Sigmoid colon (tissue), 6 donors: ENCODE measurements at regions not wholly inside any gene's neighbourhood (a gene's known extent, or its start where the extent isn't known, plus 50 kb on each side); places are given as distances from the start of the nearest gene placed in this dataset.
"Not testable (repeated sequence)": the region's sequence is repeated elsewhere in the genome, so short reads cannot be mapped to it uniquely, and the experiment has no call there.

Experiments used
- DNase-seq: peaks from one replicate; pipeline ENCODE4 v3.0.0-alpha.2; 2019
- H3K27ac ChIP-seq, 4 donors: fragments of 200-600 bp; sonication (generic); one replicate each; pipeline ENCODE4 v1.5.1; 2016 to 2019; ENCODE audit warnings: mild to moderate bottlenecking in 1 of 4
- H3K27me3 ChIP-seq, 3 donors: fragments of 200-600 bp; sonication (generic); one replicate each; pipeline ENCODE4 v1.5.1; 2019; ENCODE audit warnings: mild to moderate bottlenecking in 1 of 3
- H3K36me3 ChIP-seq, 4 donors: fragments of 200-600 bp; sonication (generic); one replicate each; pipeline ENCODE4 v1.5.1; 2016 to 2019
- H3K4me1 ChIP-seq, 4 donors: fragments of 200-600 bp; sonication (generic); one replicate each; pipeline ENCODE4 v1.5.1; 2017 to 2019
- H3K4me3 ChIP-seq, 4 donors: fragments of 200-600 bp; sonication (generic); one replicate each; pipeline ENCODE4 v1.5.1; 2017 to 2019; ENCODE audit warnings: mild to moderate bottlenecking in 2 of 4, moderate library complexity in 1 of 4
- H3K9me3 ChIP-seq, 4 donors: fragments of 200-600 bp in 3 of 4; sonication (generic) in 3 of 4; one replicate each; pipeline versions ENCODE4 v1.5.1 to v1.6.1; 2013 to 2019
- EP300 ChIP-seq, 4 donors: sonication (generic); formaldehyde crosslinking; IDR thresholded peaks; one replicate each; pipeline ENCODE4 v1.6.1; 2017; ENCODE audit warnings: antibody characterized with exemption in 4 of 4
- POLR2A ChIP-seq, 2 donors: fragments of 450-650 bp; IDR thresholded peaks; one replicate each; pipeline ENCODE4 v1.6.1; 2016; ENCODE audit warnings: antibody characterized with exemption in 2 of 2, mild to moderate bottlenecking in 2 of 2, moderate library complexity in 2 of 2
- POLR2AphosphoS5 ChIP-seq, 4 donors: sonication (generic); formaldehyde crosslinking; IDR thresholded peaks; one replicate each; pipeline ENCODE4 v1.6.1; 2017; ENCODE audit warnings: antibody characterized with exemption in 4 of 4
- WGBS, 2 donors: extraction: QIAGEN DNeasy Blood & Tissue Kit; methylation state at CpG; one replicate each; pipeline ENCODE4 v1.1.7; 2013; 5-methylcytosine and 5-hydroxymethylcytosine counted together
- intact Hi-C: fragments of 100-400 bp; cut with DNase I; formaldehyde crosslinking; loops from one replicate; pipeline ENCODE4 v1.15.1; 2023
- TF ChIP-seq, protein P1 (sequence below), 4 experiments: fragments of 450-650 bp in 3 of 4; fragments of 200-600 bp in 1 of 4; IDR thresholded peaks; one replicate each; pipeline ENCODE4 v1.5.1; 2016 to 2019; ENCODE audit warnings: antibody characterized with exemption in 4 of 4, mild to moderate bottlenecking in 3 of 4, moderate library complexity in 2 of 4
- donor health status: healthy with polysubstance abuse.
- donor health status: healthy.

GRCh38 chr3:148510561-148510960, 187.1 kb upstream of the AGTR1 start:
- no peak for DNase-seq
- intact Hi-C loops, result no loop called here

GRCh38 chr3:148512648-148513047, 185.1 kb upstream of the AGTR1 start:
- Histone ChIP-seq H3K27me3 (no peaks in the 10 kb centered on the region), H3K4me1 (peaks cover 0 to 9% (median 0%) of the 10 kb centered on the region in 4 donors), H3K9me3 (no peaks in the 10 kb centered on the region), H3K4me3 (no peak overlapping the region), H3K27ac (no peak overlapping the region), H3K36me3 (no peaks in the 10 kb centered on the region)
- TF ChIP-seq EP300 (IDR thresholded peaks at IDR 0.05) (no peak), POLR2AphosphoS5 (IDR thresholded peaks at IDR 0.05) (no peak), POLR2A (IDR thresholded peaks at IDR 0.05) (no peak)
- TF ChIP-seq, protein P1, sequence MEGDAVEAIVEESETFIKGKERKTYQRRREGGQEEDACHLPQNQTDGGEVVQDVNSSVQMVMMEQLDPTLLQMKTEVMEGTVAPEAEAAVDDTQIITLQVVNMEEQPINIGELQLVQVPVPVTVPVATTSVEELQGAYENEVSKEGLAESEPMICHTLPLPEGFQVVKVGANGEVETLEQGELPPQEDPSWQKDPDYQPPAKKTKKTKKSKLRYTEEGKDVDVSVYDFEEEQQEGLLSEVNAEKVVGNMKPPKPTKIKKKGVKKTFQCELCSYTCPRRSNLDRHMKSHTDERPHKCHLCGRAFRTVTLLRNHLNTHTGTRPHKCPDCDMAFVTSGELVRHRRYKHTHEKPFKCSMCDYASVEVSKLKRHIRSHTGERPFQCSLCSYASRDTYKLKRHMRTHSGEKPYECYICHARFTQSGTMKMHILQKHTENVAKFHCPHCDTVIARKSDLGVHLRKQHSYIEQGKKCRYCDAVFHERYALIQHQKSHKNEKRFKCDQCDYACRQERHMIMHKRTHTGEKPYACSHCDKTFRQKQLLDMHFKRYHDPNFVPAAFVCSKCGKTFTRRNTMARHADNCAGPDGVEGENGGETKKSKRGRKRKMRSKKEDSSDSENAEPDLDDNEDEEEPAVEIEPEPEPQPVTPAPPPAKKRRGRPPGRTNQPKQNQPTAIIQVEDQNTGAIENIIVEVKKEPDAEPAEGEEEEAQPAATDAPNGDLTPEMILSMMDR (IDR thresholded peaks at IDR 0.05), result no peak
- DNase-seq, result no peak
- intact Hi-C loops, result no loop called here

More at GRCh38 chr3:148510561-148510960, 187.1 kb upstream of the AGTR1 start:
- TF ChIP-seq, protein P1 (IDR thresholded peaks at IDR 0.05), result no peak
- TF ChIP-seq EP300 (IDR thresholded peaks at IDR 0.05) (no peak), POLR2A (IDR thresholded peaks at IDR 0.05) (no peak), POLR2AphosphoS5 (IDR thresholded peaks at IDR 0.05) (no peak)
- Histone ChIP-seq H3K4me1 (peaks cover 0 to 9% (median 0%) of the 10 kb centered on the region in 4 donors), H3K27me3 (no peaks in the 10 kb centered on the region), H3K27ac (no peak overlapping the region), H3K36me3 (no peaks in the 10 kb centered on the region), H3K4me3 (no peak overlapping the region), H3K9me3 (no peaks in the 10 kb centered on the region)

DNA sequence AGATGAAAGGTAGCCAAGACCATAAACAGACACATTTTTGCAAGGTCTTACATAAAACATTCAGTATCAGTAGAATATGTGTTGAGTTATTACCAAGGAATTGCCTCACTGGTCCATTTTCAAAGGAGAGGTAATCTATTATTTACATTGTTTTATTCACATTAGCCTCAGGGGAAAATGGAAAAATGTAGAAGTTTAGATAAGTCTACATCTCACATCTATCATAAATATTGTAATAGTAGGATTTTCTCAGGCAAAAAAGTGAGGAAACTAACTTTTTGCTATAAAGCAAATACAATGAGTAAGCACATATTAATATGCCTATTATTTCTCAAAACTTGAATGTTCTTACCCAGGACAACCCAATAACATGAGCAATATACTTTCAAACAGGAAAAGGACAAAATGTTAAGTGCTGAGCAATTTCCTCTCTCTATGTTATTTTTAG, 184.6 kb upstream of the AGTR1 start:
- peaks cover 0 to 9% (median 0%) of the 10 kb centered on the region in 4 donors for H3K4me1 ChIP-seq
- no peaks in the 10 kb centered on the region for H3K27me3 ChIP-seq
- no peak overlapping the region for H3K27ac ChIP-seq
- intact Hi-C loops, result no loop called here
- no peak for DNase-seq
- TF ChIP-seq EP300 (IDR thresholded peaks at IDR 0.05) (no peak), POLR2A (IDR thresholded peaks at IDR 0.05) (no peak), POLR2AphosphoS5 (IDR thresholded peaks at IDR 0.05) (no peak)
- TF ChIP-seq, protein P1 (IDR thresholded peaks at IDR 0.05), result no peak
- H3K36me3 ChIP-seq, result no peaks in the 10 kb centered on the region
- no peak overlapping the region for H3K4me3 ChIP-seq
- no peaks in the 10 kb centered on the region for H3K9me3 ChIP-seq

DNA sequence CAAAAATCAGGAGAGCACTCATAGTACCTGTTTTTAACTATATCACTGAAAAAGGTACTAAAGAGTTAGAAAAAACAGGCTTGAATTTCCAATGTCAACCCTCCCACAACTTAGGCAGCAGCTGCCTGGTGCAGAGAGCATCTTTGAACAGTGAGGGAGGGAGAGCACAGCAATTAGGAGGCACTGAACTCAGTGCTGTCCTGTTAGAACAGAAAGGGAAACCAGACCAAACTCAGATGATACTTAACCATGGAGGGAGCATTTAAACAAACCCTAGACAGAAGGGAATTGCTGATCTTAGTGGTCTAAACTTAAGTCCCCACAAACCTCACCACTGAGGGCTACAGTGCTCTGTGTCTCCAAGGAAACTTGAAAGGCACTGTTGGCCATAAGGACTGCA, 179.2 kb upstream of the AGTR1 start:
- Histone ChIP-seq H3K9me3 (no peaks in the 10 kb centered on the region), H3K27ac (no peak overlapping the region), H3K27me3 (no peaks in the 10 kb centered on the region), H3K4me1 (no peaks in the 10 kb centered on the region), H3K36me3 (no peaks in the 10 kb centered on the region), H3K4me3 (no peak overlapping the region)
- TF ChIP-seq EP300 (IDR thresholded peaks at IDR 0.05) (no peak), POLR2A (IDR thresholded peaks at IDR 0.05) (no peak), POLR2AphosphoS5 (IDR thresholded peaks at IDR 0.05) (no peak)
- TF ChIP-seq, protein P1 (IDR thresholded peaks at IDR 0.05), result no peak
- DNase-seq, result no peak
- intact Hi-C loops, result no loop called here

GRCh38 chr3:148525621-148526020, 172.1 kb upstream of the AGTR1 start:
- WGBS, 2 donors, result 74 to 89% methylated on average over 13 of the region's 13 CpGs
- H3K36me3 ChIP-seq, H3K27ac ChIP-seq, H3K27me3 ChIP-seq, DNase-seq, H3K4me3 ChIP-seq, H3K9me3 ChIP-seq, intact Hi-C loops: not testable (repeated sequence)
- H3K4me1 ChIP-seq, result peaks cover 0 to 14% (median 2%) of the 10 kb centered on the region in 4 donors
